HEK293 (cell line): ENCODE measurements at regions not wholly inside any gene's neighbourhood (a gene's known extent, or its start where the extent isn't known, plus 50 kb on each side); places are given as distances from the start of the nearest gene placed in this dataset.
A peak's percentile ranks its signal among the peaks of the same experiment; 100 is the strongest.

ENCODE experiments used
- CTCF ChIA-PET: fragments of 350-600 bp; formaldehyde crosslinking; extraction: SDS; loops from one replicate; lab custom pipeline; 2021; ENCODE audit warnings: antibody characterized with exemption; lab: Yijun Ruan, JAX
- POLR2A ChIA-PET: fragments of 300-600 bp; formaldehyde crosslinking; extraction: SDS; loops from one replicate; lab custom pipeline; 2020; ENCODE audit warnings: antibody characterized with exemption, inconsistent platforms; lab: Yijun Ruan, JAX
- H3K27ac ChIP-seq: fragments of 200-500 bp; sonication (Bioruptor generic); 2 replicates; pipeline ENCODE4 v1.5.1; 2014; ENCODE audit warnings: low read depth, low read length, control low read depth, inconsistent platforms; ENCODE audit errors: extremely low read depth
- H3K36me3 ChIP-seq, 2 experiments: fragments of 200-500 bp in 1 of 2; sonication (Bioruptor generic) in 1 of 2; 1 replicate in 1 of 2; 2 replicates in 1 of 2; pipeline ENCODE4 v1.5.1; 2014 to 2017; ENCODE audit warnings: inconsistent platforms in 2 of 2, low read length in 2 of 2; ENCODE audit not compliant: control insufficient read depth in 2 of 2, insufficient read depth in 1 of 2
- H3K4me1 ChIP-seq: fragments of 200-500 bp; sonication (Bioruptor generic); 2 replicates; pipeline ENCODE4 v1.5.1; 2014; ENCODE audit warnings: mild to moderate bottlenecking, low read length, inconsistent platforms; ENCODE audit not compliant: control insufficient read depth, insufficient read depth
- H3K4me3 ChIP-seq: 2 replicates; pipeline ENCODE4 v1.5.1; 2011; ENCODE audit warnings: low read depth, mild to moderate bottlenecking, control low read depth, low read length, moderate library complexity
- H3K9me3 ChIP-seq: fragments of 200-500 bp; sonication (Bioruptor generic); 2 replicates; pipeline ENCODE4 v1.5.1; 2014; ENCODE audit warnings: low read depth, low read length, inconsistent platforms; ENCODE audit not compliant: control insufficient read depth, insufficient read depth
- GLIS2 ChIP-seq: fragments of 450-650 bp; formaldehyde crosslinking; IDR thresholded peaks from 2 replicates; pipeline ENCODE4 v1.5.1; 2016; ENCODE audit warnings: missing biosample characterization, missing genetic modification characterization
- HOXC10 ChIP-seq: sonication (generic); formaldehyde crosslinking; IDR thresholded peaks from 2 replicates; pipeline ENCODE4 v1.8.1; 2023; ENCODE audit warnings: mild to moderate bottlenecking, missing genetic modification reagents
- IKZF3 ChIP-seq: fragments of 450-650 bp; IDR thresholded peaks from 2 replicates; pipeline ENCODE4 v1.5.0; 2018; ENCODE audit warnings: missing biosample characterization, mild to moderate bottlenecking, missing genetic modification characterization, moderate library complexity
- KLF9 ChIP-seq: fragments of 450-650 bp; formaldehyde crosslinking; IDR thresholded peaks from 2 replicates; pipeline ENCODE4 v1.5.1; 2016; ENCODE audit warnings: missing biosample characterization, missing genetic modification characterization, low read depth
- SCRT2 ChIP-seq: fragments of 450-650 bp; formaldehyde crosslinking; IDR thresholded peaks from 2 replicates; pipeline ENCODE4 v1.5.1; 2016; ENCODE audit warnings: missing biosample characterization, missing genetic modification characterization
- ZBTB17 ChIP-seq: fragments of 450-650 bp; formaldehyde crosslinking; IDR thresholded peaks from 2 replicates; pipeline ENCODE4 v1.5.1; 2016; ENCODE audit warnings: missing biosample characterization, missing genetic modification characterization
- ZBTB20 ChIP-seq: fragments of 450-650 bp; formaldehyde crosslinking; IDR thresholded peaks from 2 replicates; pipeline ENCODE4 v1.5.1; 2016; ENCODE audit warnings: missing biosample characterization, missing genetic modification characterization
- ZNF112 ChIP-seq: fragments of 450-650 bp; formaldehyde crosslinking; IDR thresholded peaks from 2 replicates; pipeline ENCODE4 v1.5.0; 2017; ENCODE audit warnings: missing biosample characterization, missing genetic modification characterization
- ZNF121 ChIP-seq: fragments of 450-650 bp; formaldehyde crosslinking; IDR thresholded peaks from 2 replicates; pipeline ENCODE4 v1.5.1; 2016; ENCODE audit warnings: missing biosample characterization, missing genetic modification characterization
- ZNF366 ChIP-seq: fragments of 450-650 bp; formaldehyde crosslinking; conservative IDR thresholded peaks from 2 replicates; pipeline ENCODE4 v1.5.1; 2016; ENCODE audit warnings: missing biosample characterization, missing genetic modification characterization
- ZNF530 ChIP-seq: fragments of 450-650 bp; formaldehyde crosslinking; IDR thresholded peaks from 2 replicates; pipeline ENCODE4 v1.5.1; 2016; ENCODE audit warnings: low read depth, missing biosample characterization, missing genetic modification characterization
- ZNF561 ChIP-seq: fragments of 450-650 bp; IDR thresholded peaks from 2 replicates; pipeline ENCODE4 v1.5.1; 2018; ENCODE audit warnings: missing biosample characterization, missing genetic modification characterization, borderline replicate concordance
- ZNF600 ChIP-seq: fragments of 450-650 bp; formaldehyde crosslinking; IDR thresholded peaks from 2 replicates; pipeline ENCODE4 v1.5.1; 2016; ENCODE audit warnings: missing biosample characterization, missing genetic modification characterization
- ZNF610 ChIP-seq: fragments of 450-650 bp; formaldehyde crosslinking; IDR thresholded peaks from 2 replicates; pipeline ENCODE4 v1.5.1; 2016; ENCODE audit warnings: missing biosample characterization, missing genetic modification characterization, borderline replicate concordance
- ZNF701 ChIP-seq: fragments of 450-650 bp; formaldehyde crosslinking; IDR thresholded peaks from 2 replicates; pipeline ENCODE4 v1.5.1; 2016; ENCODE audit warnings: missing biosample characterization, missing genetic modification characterization
- ZNF707 ChIP-seq: fragments of 450-650 bp; formaldehyde crosslinking; IDR thresholded peaks from 2 replicates; pipeline ENCODE4 v1.5.1; 2016; ENCODE audit warnings: missing biosample characterization, missing genetic modification characterization
- TF ChIP-seq, protein P1 (sequence below): fragments of 450-650 bp; formaldehyde crosslinking; IDR thresholded peaks from 2 replicates; pipeline ENCODE4 v1.5.1; 2016; ENCODE audit warnings: missing biosample characterization, missing genetic modification characterization
- TF ChIP-seq, protein P2 (sequence below): fragments of 450-650 bp; IDR thresholded peaks from 2 replicates; pipeline ENCODE4 v1.5.1; 2018; ENCODE audit warnings: missing biosample characterization, mild to moderate bottlenecking, missing genetic modification characterization
- TF ChIP-seq, protein P3 (sequence below): fragments of 450-650 bp; formaldehyde crosslinking; IDR thresholded peaks from 2 replicates; pipeline ENCODE4 v1.5.1; 2016; ENCODE audit warnings: missing biosample characterization, missing genetic modification characterization
- TF ChIP-seq, protein P4 (sequence below): fragments of 450-650 bp; formaldehyde crosslinking; IDR thresholded peaks from 2 replicates; pipeline ENCODE4 v1.5.1; 2016; ENCODE audit warnings: missing biosample characterization, missing genetic modification characterization
- TF ChIP-seq, protein P5 (sequence below): fragments of 450-650 bp; formaldehyde crosslinking; IDR thresholded peaks from 2 replicates; pipeline ENCODE4 v1.5.1; 2016; ENCODE audit warnings: missing biosample characterization, missing genetic modification characterization
- TF ChIP-seq, protein P6 (sequence below): IDR thresholded peaks from 2 replicates; pipeline ENCODE4 v1.6.1; 2011; ENCODE audit warnings: mild to moderate bottlenecking, low read depth, low read length, borderline replicate concordance
- TF ChIP-seq, protein P7 (sequence below): fragments of 450-650 bp; formaldehyde crosslinking; IDR thresholded peaks from 2 replicates; pipeline ENCODE4 v1.5.1; 2017; ENCODE audit warnings: missing biosample characterization, missing genetic modification characterization
- TF ChIP-seq, protein P8 (sequence below): fragments of 450-650 bp; formaldehyde crosslinking; IDR thresholded peaks from 2 replicates; pipeline ENCODE4 v1.5.1; 2017; ENCODE audit warnings: missing biosample characterization, missing genetic modification characterization

DNA sequence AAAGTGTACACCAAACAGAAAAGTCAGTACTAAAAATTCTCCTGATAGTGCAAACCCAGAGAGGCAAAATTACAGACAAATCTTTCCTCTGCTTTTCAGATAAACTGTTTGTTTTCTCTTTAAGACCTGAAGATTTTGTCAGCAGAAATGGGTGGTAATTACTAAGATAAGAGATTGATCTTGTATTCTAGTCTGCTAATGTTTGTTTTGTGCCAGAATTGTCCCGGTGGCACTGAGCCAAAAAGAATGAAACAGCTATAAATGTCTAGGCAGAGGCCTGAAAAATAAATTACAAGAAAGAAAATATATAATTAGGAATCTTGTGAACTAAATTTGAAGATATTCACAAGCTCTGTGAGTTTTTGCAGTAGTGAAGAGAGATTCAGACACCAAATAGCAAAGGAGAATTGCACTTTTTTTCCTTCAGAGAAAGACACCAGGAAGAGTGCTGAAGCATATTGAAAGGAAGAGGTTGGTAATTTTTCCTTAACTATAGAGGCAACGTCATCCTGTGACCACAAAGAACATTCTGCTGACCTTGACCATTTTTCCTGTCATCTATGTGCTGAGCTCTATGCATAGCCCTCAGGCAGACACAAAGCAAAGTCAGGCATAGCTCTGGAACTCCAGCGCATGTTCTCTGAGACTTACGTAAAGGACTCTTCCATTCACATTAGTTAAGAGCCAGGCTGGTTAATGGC, 314.5 kb upstream of the RASGEF1B start:
- H3K36me3 ChIP-seq = no peaks in the 10 kb centered on the region
- peak overlapping the region; percentile 33 for H3K27ac ChIP-seq
- H3K9me3 ChIP-seq = no peaks in the 10 kb centered on the region
- POLR2A ChIA-PET = no interaction called here
- CTCF ChIA-PET = interaction anchor here (0.7 to 1.4 kb wide), 2 partner anchors 58 to 333 kb away, joined by 3 to 5 read pairs; no protein-coding TSS in a partner anchor
- 0 out of 2 replicates have a peak, but pooled peaks cover 4% of the 10 kb centered on the region for H3K4me1 ChIP-seq
- no peak overlapping the region for H3K4me3 ChIP-seq
- TF ChIP-seq ZNF610 (tag by site-specific recombination) = no peak
- TF ChIP-seq ZBTB17 = no peak
- no peak for TF ChIP-seq KLF9
- TF ChIP-seq, protein P1, sequence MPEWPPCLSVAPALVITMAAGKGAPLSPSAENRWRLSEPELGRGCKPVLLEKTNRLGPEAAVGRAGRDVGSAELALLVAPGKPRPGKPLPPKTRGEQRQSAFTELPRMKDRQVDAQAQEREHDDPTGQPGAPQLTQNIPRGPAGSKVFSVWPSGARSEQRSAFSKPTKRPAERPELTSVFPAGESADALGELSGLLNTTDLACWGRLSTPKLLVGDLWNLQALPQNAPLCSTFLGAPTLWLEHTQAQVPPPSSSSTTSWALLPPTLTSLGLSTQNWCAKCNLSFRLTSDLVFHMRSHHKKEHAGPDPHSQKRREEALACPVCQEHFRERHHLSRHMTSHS (tag by site-specific recombination) = no peak
- TF ChIP-seq, protein P2, sequence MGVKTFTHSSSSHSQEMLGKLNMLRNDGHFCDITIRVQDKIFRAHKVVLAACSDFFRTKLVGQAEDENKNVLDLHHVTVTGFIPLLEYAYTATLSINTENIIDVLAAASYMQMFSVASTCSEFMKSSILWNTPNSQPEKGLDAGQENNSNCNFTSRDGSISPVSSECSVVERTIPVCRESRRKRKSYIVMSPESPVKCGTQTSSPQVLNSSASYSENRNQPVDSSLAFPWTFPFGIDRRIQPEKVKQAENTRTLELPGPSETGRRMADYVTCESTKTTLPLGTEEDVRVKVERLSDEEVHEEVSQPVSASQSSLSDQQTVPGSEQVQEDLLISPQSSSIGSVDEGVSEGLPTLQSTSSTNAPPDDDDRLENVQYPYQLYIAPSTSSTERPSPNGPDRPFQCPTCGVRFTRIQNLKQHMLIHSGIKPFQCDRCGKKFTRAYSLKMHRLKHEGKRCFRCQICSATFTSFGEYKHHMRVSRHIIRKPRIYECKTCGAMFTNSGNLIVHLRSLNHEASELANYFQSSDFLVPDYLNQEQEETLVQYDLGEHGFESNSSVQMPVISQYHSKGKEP (tag by site-specific recombination) = peak; percentile 78
- TF ChIP-seq ZNF530 (tag by site-specific recombination) = no peak
- TF ChIP-seq, protein P3, sequence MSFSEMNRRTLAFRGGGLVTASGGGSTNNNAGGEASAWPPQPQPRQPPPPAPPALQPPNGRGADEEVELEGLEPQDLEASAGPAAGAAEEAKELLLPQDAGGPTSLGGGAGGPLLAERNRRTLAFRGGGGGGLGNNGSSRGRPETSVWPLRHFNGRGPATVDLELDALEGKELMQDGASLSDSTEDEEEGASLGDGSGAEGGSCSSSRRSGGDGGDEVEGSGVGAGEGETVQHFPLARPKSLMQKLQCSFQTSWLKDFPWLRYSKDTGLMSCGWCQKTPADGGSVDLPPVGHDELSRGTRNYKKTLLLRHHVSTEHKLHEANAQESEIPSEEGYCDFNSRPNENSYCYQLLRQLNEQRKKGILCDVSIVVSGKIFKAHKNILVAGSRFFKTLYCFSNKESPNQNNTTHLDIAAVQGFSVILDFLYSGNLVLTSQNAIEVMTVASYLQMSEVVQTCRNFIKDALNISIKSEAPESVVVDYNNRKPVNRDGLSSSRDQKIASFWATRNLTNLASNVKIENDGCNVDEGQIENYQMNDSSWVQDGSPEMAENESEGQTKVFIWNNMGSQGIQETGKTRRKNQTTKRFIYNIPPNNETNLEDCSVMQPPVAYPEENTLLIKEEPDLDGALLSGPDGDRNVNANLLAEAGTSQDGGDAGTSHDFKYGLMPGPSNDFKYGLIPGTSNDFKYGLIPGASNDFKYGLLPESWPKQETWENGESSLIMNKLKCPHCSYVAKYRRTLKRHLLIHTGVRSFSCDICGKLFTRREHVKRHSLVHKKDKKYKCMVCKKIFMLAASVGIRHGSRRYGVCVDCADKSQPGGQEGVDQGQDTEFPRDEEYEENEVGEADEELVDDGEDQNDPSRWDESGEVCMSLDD (tag by site-specific recombination) = no peak
- TF ChIP-seq, protein P4, sequence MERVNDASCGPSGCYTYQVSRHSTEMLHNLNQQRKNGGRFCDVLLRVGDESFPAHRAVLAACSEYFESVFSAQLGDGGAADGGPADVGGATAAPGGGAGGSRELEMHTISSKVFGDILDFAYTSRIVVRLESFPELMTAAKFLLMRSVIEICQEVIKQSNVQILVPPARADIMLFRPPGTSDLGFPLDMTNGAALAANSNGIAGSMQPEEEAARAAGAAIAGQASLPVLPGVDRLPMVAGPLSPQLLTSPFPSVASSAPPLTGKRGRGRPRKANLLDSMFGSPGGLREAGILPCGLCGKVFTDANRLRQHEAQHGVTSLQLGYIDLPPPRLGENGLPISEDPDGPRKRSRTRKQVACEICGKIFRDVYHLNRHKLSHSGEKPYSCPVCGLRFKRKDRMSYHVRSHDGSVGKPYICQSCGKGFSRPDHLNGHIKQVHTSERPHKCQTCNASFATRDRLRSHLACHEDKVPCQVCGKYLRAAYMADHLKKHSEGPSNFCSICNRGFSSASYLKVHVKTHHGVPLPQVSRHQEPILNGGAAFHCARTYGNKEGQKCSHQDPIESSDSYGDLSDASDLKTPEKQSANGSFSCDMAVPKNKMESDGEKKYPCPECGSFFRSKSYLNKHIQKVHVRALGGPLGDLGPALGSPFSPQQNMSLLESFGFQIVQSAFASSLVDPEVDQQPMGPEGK = no peak
- TF ChIP-seq ZNF600 (tag by site-specific recombination) = no peak
- no peak for TF ChIP-seq ZBTB20 (tag by site-specific recombination)
- TF ChIP-seq IKZF3 (tag by site-specific recombination) = peak; percentile 68; the same call in 1 of the 2 replicates
- 0 out of 2 replicates have a peak, but pooled peaks have one; percentile 65 for TF ChIP-seq ZNF561 (tag by site-specific recombination)
- TF ChIP-seq, protein P5, sequence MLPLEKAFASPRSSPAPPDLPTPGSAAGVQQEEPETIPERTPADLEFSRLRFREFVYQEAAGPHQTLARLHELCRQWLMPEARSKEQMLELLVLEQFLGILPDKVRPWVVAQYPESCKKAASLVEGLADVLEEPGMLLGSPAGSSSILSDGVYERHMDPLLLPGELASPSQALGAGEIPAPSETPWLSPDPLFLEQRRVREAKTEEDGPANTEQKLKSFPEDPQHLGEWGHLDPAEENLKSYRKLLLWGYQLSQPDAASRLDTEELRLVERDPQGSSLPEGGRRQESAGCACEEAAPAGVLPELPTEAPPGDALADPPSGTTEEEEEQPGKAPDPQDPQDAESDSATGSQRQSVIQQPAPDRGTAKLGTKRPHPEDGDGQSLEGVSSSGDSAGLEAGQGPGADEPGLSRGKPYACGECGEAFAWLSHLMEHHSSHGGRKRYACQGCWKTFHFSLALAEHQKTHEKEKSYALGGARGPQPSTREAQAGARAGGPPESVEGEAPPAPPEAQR = no peak
- TF ChIP-seq ZNF366 (tag by site-specific recombination) = peak; percentile 50
- TF ChIP-seq SCRT2 (tag by site-specific recombination) = no peak
- TF ChIP-seq HOXC10 = no peak
- TF ChIP-seq, protein P6, sequence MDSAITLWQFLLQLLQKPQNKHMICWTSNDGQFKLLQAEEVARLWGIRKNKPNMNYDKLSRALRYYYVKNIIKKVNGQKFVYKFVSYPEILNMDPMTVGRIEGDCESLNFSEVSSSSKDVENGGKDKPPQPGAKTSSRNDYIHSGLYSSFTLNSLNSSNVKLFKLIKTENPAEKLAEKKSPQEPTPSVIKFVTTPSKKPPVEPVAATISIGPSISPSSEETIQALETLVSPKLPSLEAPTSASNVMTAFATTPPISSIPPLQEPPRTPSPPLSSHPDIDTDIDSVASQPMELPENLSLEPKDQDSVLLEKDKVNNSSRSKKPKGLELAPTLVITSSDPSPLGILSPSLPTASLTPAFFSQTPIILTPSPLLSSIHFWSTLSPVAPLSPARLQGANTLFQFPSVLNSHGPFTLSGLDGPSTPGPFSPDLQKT = no peak
- no peak for TF ChIP-seq ZNF707 (tag by site-specific recombination)
- no peak for TF ChIP-seq ZNF701 (tag by site-specific recombination)
- TF ChIP-seq, protein P7, sequence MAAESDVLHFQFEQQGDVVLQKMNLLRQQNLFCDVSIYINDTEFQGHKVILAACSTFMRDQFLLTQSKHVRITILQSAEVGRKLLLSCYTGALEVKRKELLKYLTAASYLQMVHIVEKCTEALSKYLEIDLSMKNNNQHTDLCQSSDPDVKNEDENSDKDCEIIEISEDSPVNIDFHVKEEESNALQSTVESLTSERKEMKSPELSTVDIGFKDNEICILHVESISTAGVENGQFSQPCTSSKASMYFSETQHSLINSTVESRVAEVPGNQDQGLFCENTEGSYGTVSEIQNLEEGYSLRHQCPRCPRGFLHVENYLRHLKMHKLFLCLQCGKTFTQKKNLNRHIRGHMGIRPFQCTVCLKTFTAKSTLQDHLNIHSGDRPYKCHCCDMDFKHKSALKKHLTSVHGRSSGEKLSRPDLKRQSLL (tag by site-specific recombination) = no peak
- TF ChIP-seq ZNF121 = no peak
- TF ChIP-seq GLIS2 (tag by site-specific recombination) = no peak
- TF ChIP-seq ZNF112 = no peak
- TF ChIP-seq, protein P8, sequence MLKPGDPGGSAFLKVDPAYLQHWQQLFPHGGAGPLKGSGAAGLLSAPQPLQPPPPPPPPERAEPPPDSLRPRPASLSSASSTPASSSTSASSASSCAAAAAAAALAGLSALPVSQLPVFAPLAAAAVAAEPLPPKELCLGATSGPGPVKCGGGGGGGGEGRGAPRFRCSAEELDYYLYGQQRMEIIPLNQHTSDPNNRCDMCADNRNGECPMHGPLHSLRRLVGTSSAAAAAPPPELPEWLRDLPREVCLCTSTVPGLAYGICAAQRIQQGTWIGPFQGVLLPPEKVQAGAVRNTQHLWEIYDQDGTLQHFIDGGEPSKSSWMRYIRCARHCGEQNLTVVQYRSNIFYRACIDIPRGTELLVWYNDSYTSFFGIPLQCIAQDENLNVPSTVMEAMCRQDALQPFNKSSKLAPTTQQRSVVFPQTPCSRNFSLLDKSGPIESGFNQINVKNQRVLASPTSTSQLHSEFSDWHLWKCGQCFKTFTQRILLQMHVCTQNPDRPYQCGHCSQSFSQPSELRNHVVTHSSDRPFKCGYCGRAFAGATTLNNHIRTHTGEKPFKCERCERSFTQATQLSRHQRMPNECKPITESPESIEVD = peak; percentile 98
